Natural killer cell (primary cell): ENCODE measurements at regions not wholly inside any gene's neighbourhood (a gene's known extent, or its start where the extent isn't known, plus 50 kb on each side); places are given as distances from the start of the nearest gene placed in this dataset.

Experiments used
- ATAC-seq, 3 donors: fragments of 150-1000 bp in 2 of 3; fragments of 200-7000 bp in 1 of 3; cut with Tn5 transposase; 1 replicate in 1 of 3; 2 replicates in 2 of 3; pipeline ENCODE4 v1.10.0; 2021; ENCODE audit warnings: mild to moderate bottlenecking in 2 of 3, moderate library complexity in 2 of 3
- DNase-seq, 2 donors: peaks; one replicate each; pipeline versions ENCODE4 v3.0.0 to v3.0.0-alpha.2; 2013 to 2021; ENCODE audit warnings: mixed read lengths in 1 of 2
- H3K27ac ChIP-seq: one replicate; pipeline ENCODE4 v1.5.1; 2013; ENCODE audit warnings: mild to moderate bottlenecking, low read length
- H3K27me3 ChIP-seq: one replicate; pipeline ENCODE4 v1.6.1; 2013; ENCODE audit warnings: low read length; ENCODE audit not compliant: control insufficient read depth, insufficient read depth
- H3K36me3 ChIP-seq: one replicate; pipeline ENCODE4 v1.6.1; 2013; ENCODE audit warnings: low read length; ENCODE audit not compliant: control insufficient read depth, insufficient read depth
- H3K4me1 ChIP-seq: one replicate; pipeline ENCODE4 v1.6.1; 2013; ENCODE audit warnings: low read length; ENCODE audit not compliant: control insufficient read depth, insufficient read depth
- H3K4me3 ChIP-seq: one replicate; pipeline ENCODE4 v1.5.1; 2013; ENCODE audit warnings: low read length
- H3K9me3 ChIP-seq: one replicate; pipeline ENCODE4 v1.6.1; 2013; ENCODE audit warnings: low read length; ENCODE audit not compliant: control insufficient read depth, insufficient read depth
- H3K27ac Mint-ChIP-seq, 2 donors: one replicate each; pipeline ENCODE4 v1.8.0; 2022; ENCODE audit warnings: mild to moderate bottlenecking in 2 of 2, mixed read lengths in 2 of 2, moderate library complexity in 1 of 2
- H3K27me3 Mint-ChIP-seq, 2 donors: one replicate each; pipeline ENCODE4 v1.8.0; 2022; ENCODE audit warnings: low read depth in 2 of 2, mixed read lengths in 2 of 2
- H3K36me3 Mint-ChIP-seq: one replicate; pipeline ENCODE4 v1.8.0; 2022; ENCODE audit warnings: mixed read lengths
- H3K4me1 Mint-ChIP-seq, 2 donors: one replicate each; pipeline ENCODE4 v1.8.0; 2022; ENCODE audit warnings: mixed read lengths in 2 of 2
- H3K4me3 Mint-ChIP-seq: one replicate; pipeline ENCODE4 v1.8.0; 2022; ENCODE audit warnings: mild to moderate bottlenecking, moderate library complexity, mixed read lengths
- H3K9me3 Mint-ChIP-seq, 2 donors: one replicate each; pipeline ENCODE4 v1.8.0; 2022; ENCODE audit warnings: mixed read lengths in 2 of 2
- WGBS: methylation state at CpG from one replicate; pipeline ENCODE4 v1.1.7; 2013; ENCODE audit warnings: missing lambda C conversion rate; ENCODE audit not compliant: insufficient coverage; 5-methylcytosine and 5-hydroxymethylcytosine counted together
- intact Hi-C: fragments of 100-400 bp; cut with micrococcal nuclease; formaldehyde crosslinking; loops from one replicate; pipeline ENCODE4 v1.14.2; 2022
- TF ChIP-seq, protein P1 (sequence below): fragments of 200-600 bp; IDR thresholded peaks from one replicate; pipeline ENCODE4 v1.8.0; 2022; ENCODE audit warnings: antibody characterized with exemption

DNA sequence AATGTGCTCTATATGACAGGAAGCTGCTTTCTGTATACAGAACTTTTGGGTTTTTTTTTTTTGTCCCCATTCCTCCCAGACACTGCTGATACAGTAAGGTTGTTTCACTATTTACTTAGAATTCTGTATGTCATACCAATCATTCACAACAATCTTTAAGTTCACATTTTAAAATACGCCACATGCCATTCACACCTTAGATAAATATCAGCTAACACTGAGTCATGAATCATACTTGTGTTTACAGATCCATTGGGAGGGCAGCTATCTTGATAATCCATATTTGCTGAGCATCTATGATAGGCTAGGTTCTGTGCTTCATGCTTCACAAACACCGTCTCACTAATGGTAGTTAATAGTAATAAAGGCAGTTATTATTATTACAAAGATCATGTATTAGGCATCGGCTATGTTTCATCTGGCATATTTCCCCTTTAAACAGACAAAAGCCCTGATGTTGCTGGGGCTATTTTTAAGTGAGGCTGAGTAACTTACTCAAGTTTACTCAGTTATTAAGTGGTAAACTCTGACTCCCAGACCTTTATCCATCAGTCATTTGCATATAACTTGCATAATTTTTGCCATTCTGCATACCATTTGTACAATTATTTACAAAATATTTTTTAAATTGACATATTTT, 152.2 kb upstream of the HMHB1 start:
- intact Hi-C loops, result no loop called here
- H3K27ac Mint-ChIP-seq, result peak overlapping the region in 1 of 2 donors; percentile 22
- Histone ChIP-seq H3K4me3 (no peak overlapping the region), H3K27ac (no peak overlapping the region), H3K27me3 (no peaks in the 10 kb centered on the region), H3K36me3 (no peaks in the 10 kb centered on the region), H3K9me3 (no peaks in the 10 kb centered on the region), H3K4me1 (no peaks in the 10 kb centered on the region)
- DNase-seq, result no peak
- no peaks in the 10 kb centered on the region for H3K27me3 Mint-ChIP-seq
- no peaks in the 10 kb centered on the region for H3K36me3 Mint-ChIP-seq
- 60% methylated on average over 1 of the region's 3 CpGs for WGBS
- no peak for ATAC-seq
- TF ChIP-seq, protein P1, sequence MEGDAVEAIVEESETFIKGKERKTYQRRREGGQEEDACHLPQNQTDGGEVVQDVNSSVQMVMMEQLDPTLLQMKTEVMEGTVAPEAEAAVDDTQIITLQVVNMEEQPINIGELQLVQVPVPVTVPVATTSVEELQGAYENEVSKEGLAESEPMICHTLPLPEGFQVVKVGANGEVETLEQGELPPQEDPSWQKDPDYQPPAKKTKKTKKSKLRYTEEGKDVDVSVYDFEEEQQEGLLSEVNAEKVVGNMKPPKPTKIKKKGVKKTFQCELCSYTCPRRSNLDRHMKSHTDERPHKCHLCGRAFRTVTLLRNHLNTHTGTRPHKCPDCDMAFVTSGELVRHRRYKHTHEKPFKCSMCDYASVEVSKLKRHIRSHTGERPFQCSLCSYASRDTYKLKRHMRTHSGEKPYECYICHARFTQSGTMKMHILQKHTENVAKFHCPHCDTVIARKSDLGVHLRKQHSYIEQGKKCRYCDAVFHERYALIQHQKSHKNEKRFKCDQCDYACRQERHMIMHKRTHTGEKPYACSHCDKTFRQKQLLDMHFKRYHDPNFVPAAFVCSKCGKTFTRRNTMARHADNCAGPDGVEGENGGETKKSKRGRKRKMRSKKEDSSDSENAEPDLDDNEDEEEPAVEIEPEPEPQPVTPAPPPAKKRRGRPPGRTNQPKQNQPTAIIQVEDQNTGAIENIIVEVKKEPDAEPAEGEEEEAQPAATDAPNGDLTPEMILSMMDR, result no peak
- no peak overlapping the region for H3K4me3 Mint-ChIP-seq
- no peaks in the 10 kb centered on the region for H3K9me3 Mint-ChIP-seq
- H3K4me1 Mint-ChIP-seq, result peaks cover 0 to 7% of the 10 kb centered on the region in 2 donors

DNA sequence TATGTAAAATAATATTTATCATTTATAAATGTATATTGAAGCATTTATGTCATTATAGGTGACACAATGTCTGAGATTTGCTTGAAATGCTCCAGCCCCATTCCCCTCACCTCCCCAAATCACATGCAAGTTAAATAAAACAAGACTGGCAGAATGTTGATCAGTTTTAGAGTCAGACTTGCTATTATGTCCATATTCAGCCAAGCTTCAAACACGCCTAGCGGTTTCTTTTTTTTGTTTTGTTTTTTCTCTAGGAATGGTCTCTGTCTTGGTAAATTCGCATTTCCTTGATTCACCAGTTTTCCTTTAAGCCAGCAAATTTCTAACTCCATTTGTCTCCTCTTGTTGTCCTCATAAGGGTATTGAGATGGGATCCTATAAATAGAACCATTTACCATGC, 153.0 kb upstream of the HMHB1 start:
- Mint-ChIP-seq H3K4me3 (no peak overlapping the region), H3K36me3 (no peaks in the 10 kb centered on the region), H3K27me3 (no peaks in the 10 kb centered on the region), H3K9me3 (no peaks in the 10 kb centered on the region), H3K4me1 (peaks cover 0 to 7% of the 10 kb centered on the region in 2 donors), H3K27ac (peak overlapping the region in 1 of 2 donors; percentile 22)
- no peak for ATAC-seq
- H3K27ac ChIP-seq, result no peak overlapping the region
- no peak for DNase-seq
- H3K4me3 ChIP-seq, result no peak overlapping the region
- WGBS, result 100% methylated on average over 2 of the region's 3 CpGs
- intact Hi-C loops, result no loop called here
- no peaks in the 10 kb centered on the region for H3K27me3 ChIP-seq
- H3K9me3 ChIP-seq, result no peaks in the 10 kb centered on the region
- H3K36me3 ChIP-seq, result no peaks in the 10 kb centered on the region
- H3K4me1 ChIP-seq, result no peaks in the 10 kb centered on the region
- TF ChIP-seq, protein P1, result no peak

DNA sequence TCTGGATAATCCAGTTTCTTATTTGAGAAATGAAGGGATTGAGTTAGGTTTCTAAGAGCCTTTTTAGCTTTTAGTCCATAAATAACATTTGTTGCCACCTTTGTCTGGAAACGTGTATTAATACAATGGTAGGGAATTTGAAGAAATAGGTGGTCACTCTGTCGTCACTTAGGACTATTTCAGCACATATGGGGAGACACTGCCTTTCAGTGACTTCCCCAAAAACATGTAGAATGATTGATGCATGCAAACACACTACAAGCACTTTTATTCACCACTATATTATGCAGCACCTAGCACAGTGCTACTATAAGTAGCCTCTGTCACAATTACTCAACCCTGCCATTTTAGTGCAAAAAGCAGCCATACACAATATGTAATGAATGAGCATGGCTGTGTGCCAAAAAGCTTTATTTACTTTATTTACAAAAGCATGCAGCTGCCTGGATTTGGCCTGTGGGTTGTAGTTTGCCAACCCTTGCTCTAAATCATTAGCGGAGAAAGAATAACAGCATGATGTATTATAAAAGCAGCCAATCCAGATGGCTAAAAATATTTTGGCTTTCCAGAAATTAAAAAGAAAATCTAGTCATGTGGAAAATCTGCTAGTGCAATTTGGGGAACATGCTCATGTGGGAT, 154.2 kb upstream of the HMHB1 start:
- H3K27ac Mint-ChIP-seq, result no peak overlapping the region
- intact Hi-C loops, result no loop called here
- Histone ChIP-seq H3K27ac (no peak overlapping the region), H3K36me3 (no peaks in the 10 kb centered on the region), H3K27me3 (no peaks in the 10 kb centered on the region), H3K4me3 (no peak overlapping the region), H3K4me1 (no peaks in the 10 kb centered on the region), H3K9me3 (no peaks in the 10 kb centered on the region)
- DNase-seq (no peak), ATAC-seq (no peak)
- TF ChIP-seq, protein P1, result no peak
- no peak overlapping the region for H3K4me3 Mint-ChIP-seq
- WGBS, result 94% methylated on average over 2 of the region's 3 CpGs
- peaks cover 0 to 7% of the 10 kb centered on the region in 2 donors for H3K4me1 Mint-ChIP-seq
- no peaks in the 10 kb centered on the region for H3K9me3 Mint-ChIP-seq
- no peaks in the 10 kb centered on the region for H3K27me3 Mint-ChIP-seq
- no peaks in the 10 kb centered on the region for H3K36me3 Mint-ChIP-seq
